NOMO-1 treated with DMSO at 0.1 percent for 48 hours (cell line): ENCODE measurements at regions not wholly inside any gene's neighbourhood (a gene's known extent, or its start where the extent isn't known, plus 50 kb on each side); places are given as distances from the start of the nearest gene placed in this dataset.
A peak's percentile ranks its signal among the peaks of the same experiment; 100 is the strongest.
"Not testable (repeated sequence)": the region's sequence is repeated elsewhere in the genome, so short reads cannot be mapped to it uniquely, and the experiment has no call there.

ENCODE experiments used
- DNase-seq: peaks from one replicate; lab custom pipeline; 2025; ENCODE audit not compliant: unreplicated experiment; lab: John Stamatoyannopoulos, UW

GRCh38 chr5:24232041-24232440, 412.7 kb downstream of the CDH10 start:
- DNase-seq = no peak

- DNase-seq = peak; percentile 27
Measured at GRCh38 chr5:24232929-24233498, 411.8 kb downstream of the CDH10 start.

GRCh38 chr5:24235946-24236345, 408.8 kb downstream of the CDH10 start:
- peak; percentile 92 for DNase-seq

DNA sequence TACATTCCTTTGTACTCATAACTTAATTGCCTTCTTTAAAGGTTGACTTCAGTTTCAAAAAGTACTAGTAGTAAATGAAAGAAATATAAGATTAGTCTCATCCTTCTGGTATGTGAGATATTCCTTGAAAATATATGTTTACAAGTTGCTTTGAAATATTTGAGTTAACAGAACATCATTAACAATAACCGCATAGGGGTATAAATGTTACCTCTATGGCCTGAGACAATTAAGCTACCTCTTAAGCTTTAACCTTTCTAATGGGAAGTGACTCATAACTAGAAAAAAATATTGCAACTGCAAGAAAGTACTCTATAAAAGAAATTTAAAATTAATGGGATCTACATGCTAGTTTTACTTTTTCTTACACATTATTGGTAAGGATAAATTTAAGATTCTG, 399.0 kb downstream of the CDH10 start:
- no peak for DNase-seq

- no peak for DNase-seq
Measured at GRCh38 chr5:24264547-24264946, 380.2 kb downstream of the CDH10 start.

GRCh38 chr5:24265306-24265705, 379.5 kb downstream of the CDH10 start:
- no peak for DNase-seq

GRCh38 chr5:24268482-24269056, 376.2 kb downstream of the CDH10 start:
- DNase-seq = no peak

- not testable (repeated sequence) for DNase-seq
Measured at GRCh38 chr5:24271702-24272118, 373.1 kb downstream of the CDH10 start.

DNA sequence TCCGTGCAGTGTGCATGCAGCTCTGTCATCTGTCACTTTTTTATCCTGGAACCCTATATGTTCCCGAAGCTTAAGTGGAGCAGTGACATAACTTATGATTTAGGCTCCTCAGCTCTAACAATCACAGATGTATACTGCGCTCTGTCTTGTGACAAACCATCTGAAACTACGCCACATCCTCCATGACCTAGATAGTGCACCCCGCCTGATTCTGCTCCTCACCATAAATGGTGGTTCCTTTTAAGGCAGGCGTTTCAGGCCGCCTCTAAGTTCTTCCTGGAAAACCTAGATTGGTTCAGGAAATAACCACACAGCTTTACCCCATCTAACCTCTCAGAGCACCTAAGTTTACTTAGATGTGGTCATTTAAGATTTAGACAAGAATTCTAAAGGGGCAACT, 372.0 kb downstream of the CDH10 start:
- DNase-seq = no peak

DNA sequence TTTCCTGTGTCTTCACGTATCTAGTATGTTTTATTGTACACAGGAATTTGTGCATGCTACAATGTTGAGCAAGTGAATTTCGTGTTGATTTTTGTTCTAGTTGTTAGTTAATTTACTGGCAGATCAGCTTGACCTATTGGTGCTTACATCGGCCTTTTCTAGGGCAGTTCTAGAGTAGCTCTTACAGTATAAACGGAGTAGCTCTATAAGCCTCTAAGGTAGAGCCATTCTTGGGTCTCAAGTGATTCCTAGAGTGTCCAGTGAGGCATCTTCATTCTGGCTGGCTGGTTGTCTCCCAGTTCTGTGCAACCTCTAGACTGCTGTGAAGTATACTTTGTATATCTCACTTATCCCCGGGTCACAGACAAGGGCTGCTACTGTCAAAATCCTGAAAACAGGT, 364.6 kb downstream of the CDH10 start:
- DNase-seq = no peak

- DNase-seq = no peak
Measured at GRCh38 chr5:24281818-24282217, 363.0 kb downstream of the CDH10 start.

- DNase-seq = no peak
Measured at GRCh38 chr5:24289582-24290335, 355.0 kb downstream of the CDH10 start.

DNA sequence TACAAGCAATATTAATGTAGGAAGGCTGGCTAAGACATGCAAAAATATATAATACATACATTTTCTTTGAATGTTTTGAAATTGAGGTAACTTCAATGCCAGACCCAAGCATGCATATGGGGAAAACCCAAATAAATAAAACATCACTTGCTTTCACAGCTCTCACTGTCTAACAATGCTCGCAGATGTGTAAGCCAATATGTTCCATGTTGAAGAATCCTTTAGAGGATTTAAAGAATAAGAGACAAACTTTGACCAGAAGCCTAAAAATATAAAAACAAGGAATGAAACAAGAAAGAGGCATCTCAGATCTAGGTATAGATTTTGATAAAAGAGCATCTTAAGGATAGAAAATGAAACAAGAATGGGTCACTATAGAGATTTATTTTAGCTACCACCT, 354.2 kb downstream of the CDH10 start:
- DNase-seq = no peak

DNA sequence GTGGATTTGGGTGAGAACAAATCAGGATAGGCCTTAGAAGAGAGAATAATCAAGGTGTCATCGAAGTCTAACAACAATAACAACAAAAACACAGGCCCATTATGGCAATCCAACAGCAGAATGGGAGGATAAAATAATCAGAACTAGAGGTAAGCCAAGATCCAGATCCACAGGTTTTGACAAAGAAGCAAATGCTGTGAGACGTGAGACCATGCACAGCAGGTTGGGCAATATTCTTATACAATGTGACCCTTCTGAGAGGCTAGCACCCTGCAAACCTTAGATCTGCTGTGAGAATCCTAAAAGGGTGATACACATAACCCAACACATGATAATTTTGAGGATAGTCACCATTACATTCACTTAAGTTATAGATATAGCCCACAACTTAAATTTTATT, 352.9 kb downstream of the CDH10 start:
- no peak for DNase-seq

DNA sequence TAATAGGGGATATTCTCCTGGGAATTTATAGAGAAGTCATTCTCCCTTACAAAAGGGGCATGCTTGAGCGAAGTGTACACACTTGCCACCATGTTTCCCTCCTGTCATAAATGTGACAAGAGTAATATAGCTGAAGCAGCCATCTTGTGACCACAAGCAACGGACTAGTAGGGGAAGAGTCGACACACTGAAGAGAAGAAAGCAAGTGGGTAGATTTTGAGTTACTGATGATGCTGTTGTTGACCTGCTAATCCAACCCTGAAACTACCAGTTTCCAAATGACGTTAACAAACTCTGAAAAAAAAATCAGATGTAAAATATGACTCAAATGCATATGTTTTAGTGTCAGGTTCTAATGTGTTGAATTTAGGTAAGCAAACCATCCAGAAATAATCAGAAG, 350.4 kb downstream of the CDH10 start:
- no peak for DNase-seq

DNA sequence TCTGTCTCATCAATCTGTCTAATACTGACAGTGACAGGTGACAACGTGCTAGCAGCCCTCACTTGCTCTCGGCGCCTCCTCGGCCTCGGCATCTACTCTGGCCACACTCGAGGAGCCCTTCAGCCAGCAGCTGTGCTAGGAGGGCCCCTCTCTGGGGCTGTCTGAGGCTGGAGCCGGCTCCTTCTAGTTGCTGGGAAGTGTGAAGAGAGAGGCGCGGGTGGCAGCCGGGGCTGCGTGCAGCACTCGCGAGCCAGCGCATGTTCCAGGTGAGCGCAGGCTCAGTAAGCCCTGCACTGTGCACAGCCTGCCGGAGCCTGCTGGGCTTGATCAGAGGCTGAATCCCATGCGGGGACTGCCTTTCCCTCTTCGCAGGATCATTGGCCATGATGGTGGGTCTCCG, 330.7 kb downstream of the CDH10 start:
- DNase-seq = no peak

GRCh38 chr5:24320643-24321042, 324.1 kb downstream of the CDH10 start:
- DNase-seq = no peak

DNA sequence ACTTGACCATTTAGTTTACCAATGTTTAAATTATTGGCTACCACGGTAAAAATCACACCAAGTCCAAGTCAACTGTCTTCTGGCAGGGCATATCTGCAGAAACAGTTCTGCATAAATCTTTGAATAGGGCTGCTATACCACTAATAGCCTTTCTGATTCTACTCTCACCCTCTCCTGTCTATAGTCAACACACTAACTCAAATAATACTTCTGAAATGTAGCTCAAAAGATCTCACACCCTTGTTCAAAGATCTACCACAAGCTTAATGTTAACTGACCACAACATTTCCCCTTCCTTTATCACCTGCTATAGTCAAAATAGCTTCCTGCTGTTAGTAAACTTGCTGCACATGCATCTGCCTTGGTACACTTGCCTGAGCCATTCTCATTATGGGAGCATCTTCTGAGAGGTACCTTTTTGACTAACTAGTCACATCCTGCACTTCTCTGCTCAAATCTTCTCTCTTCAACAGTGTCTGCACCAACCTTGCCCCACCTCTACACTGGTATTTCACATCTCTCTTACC, 319.4 kb downstream of the CDH10 start:
- no peak for DNase-seq

DNA sequence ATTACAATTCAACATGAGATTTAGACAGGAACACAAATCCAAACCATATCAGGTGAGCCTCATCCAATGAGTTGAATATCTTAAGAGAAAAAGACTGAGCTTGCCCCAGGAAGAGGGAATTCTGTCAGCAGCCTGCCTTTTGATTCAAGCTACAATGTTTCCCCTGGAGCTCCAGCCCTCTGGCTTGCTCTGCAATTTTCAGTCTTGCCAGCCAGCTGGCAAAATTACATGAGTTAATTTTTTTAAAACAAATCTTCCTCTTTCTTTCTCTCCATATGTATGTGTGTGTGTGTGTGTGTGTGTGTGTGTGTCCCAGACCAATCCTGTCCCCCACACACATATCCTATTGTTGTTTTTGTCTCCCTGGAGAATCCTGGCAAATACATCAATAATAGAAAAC, 313.2 kb downstream of the CDH10 start:
- DNase-seq = no peak

DNA sequence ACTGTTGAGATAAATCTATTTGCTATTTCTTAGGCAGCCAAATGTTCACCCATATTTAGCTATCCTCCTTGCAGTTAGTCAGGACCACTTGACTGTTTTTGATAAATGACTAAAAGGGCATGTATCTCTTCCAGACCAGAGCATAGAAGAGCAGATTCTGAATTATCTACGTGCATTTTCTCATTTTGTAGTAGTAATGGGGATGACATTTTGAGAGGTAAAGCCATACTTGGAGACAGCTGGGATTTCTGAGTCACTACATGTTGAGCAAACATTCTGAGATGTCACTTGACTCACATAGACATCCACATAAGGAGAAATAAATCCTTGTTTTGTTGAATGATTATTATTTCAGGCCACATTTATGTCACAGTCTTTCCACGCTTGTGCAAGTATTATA, 297.6 kb downstream of the CDH10 start:
- DNase-seq = no peak

GRCh38 chr5:24351285-24351684, 293.5 kb downstream of the CDH10 start:
- no peak for DNase-seq

DNA sequence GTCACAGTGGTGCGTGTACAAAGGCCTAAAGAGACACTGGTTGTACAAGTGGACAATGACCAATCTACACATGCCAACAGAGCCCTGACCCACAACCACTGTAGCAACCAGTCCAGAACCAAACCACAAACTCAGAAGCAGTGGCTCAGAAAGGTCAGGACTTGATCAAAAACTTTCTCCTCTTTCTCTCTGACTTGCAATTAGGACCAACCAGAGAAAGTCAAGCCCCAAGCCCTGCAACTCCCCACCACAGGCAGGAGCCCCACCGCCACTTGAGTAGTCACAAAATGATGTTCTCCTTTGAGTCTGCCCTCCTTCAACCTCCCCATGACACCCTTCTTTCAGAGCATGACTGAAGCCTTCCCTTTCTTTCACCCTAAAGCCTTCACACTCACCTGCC, 291.8 kb downstream of the CDH10 start:
- DNase-seq = no peak
